Mesenchymal stem cell (in vitro differentiated cells and primary cell): ENCODE measurements at regions not wholly inside any gene's neighbourhood (a gene's known extent, or its start where the extent isn't known, plus 50 kb on each side); places are given as distances from the start of the nearest gene placed in this dataset.

Source experiments
- DNase-seq: peaks from one replicate; pipeline ENCODE4 v3.0.0-alpha.2; 2013
- H2AFZ ChIP-seq: one replicate; pipeline ENCODE4 v1.6.1; 2013; ENCODE audit warnings: low read depth, mild to moderate bottlenecking, control low read depth, inconsistent platforms, low read length, moderate library complexity
- H2AK5ac ChIP-seq: 2 replicates; pipeline ENCODE4 v1.6.1; 2013; ENCODE audit warnings: low read length, moderate library complexity, mild to moderate bottlenecking, inconsistent platforms; ENCODE audit not compliant: severe bottlenecking
- H2BK120ac ChIP-seq: one replicate; pipeline ENCODE4 v1.6.1; 2013; ENCODE audit warnings: low read depth, mild to moderate bottlenecking, inconsistent platforms, low read length, moderate library complexity
- H2BK12ac ChIP-seq, 2 experiments: one replicate each; pipeline ENCODE4 v1.6.1; 2013; ENCODE audit warnings: inconsistent platforms in 2 of 2, low read length in 2 of 2, mild to moderate bottlenecking in 2 of 2, moderate library complexity in 2 of 2, control low read depth in 1 of 2
- H2BK15ac ChIP-seq: one replicate; pipeline ENCODE4 v1.6.1; 2013; ENCODE audit warnings: mild to moderate bottlenecking, low read depth, inconsistent platforms; ENCODE audit not compliant: poor library complexity, severe bottlenecking
- H2BK5ac ChIP-seq: 2 replicates; pipeline ENCODE4 v1.6.1; 2013; ENCODE audit warnings: low read depth, mild to moderate bottlenecking, low read length, control low read depth, inconsistent platforms; ENCODE audit not compliant: poor library complexity, severe bottlenecking
- H3K14ac ChIP-seq, 2 experiments: one replicate each; pipeline ENCODE4 v1.6.1; 2013; ENCODE audit warnings: inconsistent platforms in 2 of 2, low read length in 2 of 2, control low read depth in 1 of 2, mild to moderate bottlenecking in 1 of 2, moderate library complexity in 1 of 2
- H3K18ac ChIP-seq, 2 experiments: one replicate each; pipeline ENCODE4 v1.6.1; 2013; ENCODE audit warnings: inconsistent platforms in 2 of 2, low read length in 2 of 2, control low read depth in 1 of 2, low read depth in 1 of 2, mild to moderate bottlenecking in 1 of 2
- H3K23ac ChIP-seq, 2 experiments: one replicate each; pipeline ENCODE4 v1.6.1; 2013; ENCODE audit warnings: inconsistent platforms in 2 of 2, low read length in 2 of 2, mild to moderate bottlenecking in 2 of 2, moderate library complexity in 2 of 2, control low read depth in 1 of 2
- H3K27ac ChIP-seq: 2 replicates; pipeline ENCODE4 v1.5.1; 2013; ENCODE audit warnings: mild to moderate bottlenecking, moderate library complexity, low read length, control low read depth, inconsistent platforms; ENCODE audit not compliant: poor library complexity, severe bottlenecking
- H3K27me3 ChIP-seq, 2 experiments: 2 replicates each; pipeline versions ENCODE4 v1.6.1 to v1.7.0; 2013; ENCODE audit warnings: low read length in 2 of 2, mild to moderate bottlenecking in 2 of 2, moderate library complexity in 2 of 2, control low read depth in 1 of 2, inconsistent platforms in 1 of 2; ENCODE audit not compliant: control insufficient read depth in 1 of 2, insufficient read depth in 1 of 2
- H3K36me3 ChIP-seq, 2 experiments: 2 replicates each; pipeline versions ENCODE4 v1.6.1 to v1.7.0; 2013; ENCODE audit warnings: low read length in 2 of 2, control low read depth in 1 of 2, inconsistent platforms in 1 of 2, low read depth in 1 of 2, mild to moderate bottlenecking in 1 of 2; ENCODE audit not compliant: insufficient read depth in 2 of 2, control insufficient read depth in 1 of 2
- H3K4ac ChIP-seq, 2 experiments: one replicate each; pipeline ENCODE4 v1.6.1; 2013; ENCODE audit warnings: inconsistent platforms in 2 of 2, low read length in 2 of 2, mild to moderate bottlenecking in 2 of 2, moderate library complexity in 2 of 2, control low read depth in 1 of 2, low read depth in 1 of 2
- H3K4me1 ChIP-seq: 2 replicates; pipeline ENCODE4 v1.6.1; 2013; ENCODE audit warnings: low read depth, low read length, control low read depth; ENCODE audit not compliant: control insufficient read depth, insufficient read depth
- H3K4me2 ChIP-seq: 2 replicates; pipeline ENCODE4 v1.6.1; 2013; ENCODE audit warnings: low read length, mild to moderate bottlenecking, inconsistent platforms; ENCODE audit not compliant: poor library complexity, severe bottlenecking
- H3K4me3 ChIP-seq, 2 experiments: 2 replicates each; pipeline versions ENCODE4 v1.5.1 to v1.7.0; 2013; ENCODE audit warnings: low read length in 2 of 2, mild to moderate bottlenecking in 2 of 2, control low read depth in 1 of 2, low read depth in 1 of 2; ENCODE audit not compliant: insufficient read depth in 1 of 2
- H3K79me1 ChIP-seq: replicated peaks from 2 replicates; pipeline ENCODE4 v1.6.1; 2013; ENCODE audit warnings: mild to moderate bottlenecking, control low read depth, low read length, inconsistent platforms; ENCODE audit not compliant: poor library complexity, severe bottlenecking
- H3K9ac ChIP-seq: 2 replicates; pipeline ENCODE4 v1.7.0; 2013; ENCODE audit warnings: mild to moderate bottlenecking, low read length, moderate library complexity
- H3K9me3 ChIP-seq: 2 replicates; pipeline ENCODE4 v1.7.0; 2013; ENCODE audit warnings: mild to moderate bottlenecking, low read length; ENCODE audit not compliant: control insufficient read depth
- H4K8ac ChIP-seq: one replicate; pipeline ENCODE4 v1.6.1; 2013; ENCODE audit warnings: inconsistent platforms, mild to moderate bottlenecking, low read length, moderate library complexity
- H4K91ac ChIP-seq: one replicate; pipeline ENCODE4 v1.6.1; 2013; ENCODE audit warnings: mild to moderate bottlenecking, low read length, inconsistent platforms
- WGBS: methylation state at CpG from one replicate; pipeline ENCODE4 v1.1.7; 2013; ENCODE audit warnings: mixed read lengths; 5-methylcytosine and 5-hydroxymethylcytosine counted together

DNA sequence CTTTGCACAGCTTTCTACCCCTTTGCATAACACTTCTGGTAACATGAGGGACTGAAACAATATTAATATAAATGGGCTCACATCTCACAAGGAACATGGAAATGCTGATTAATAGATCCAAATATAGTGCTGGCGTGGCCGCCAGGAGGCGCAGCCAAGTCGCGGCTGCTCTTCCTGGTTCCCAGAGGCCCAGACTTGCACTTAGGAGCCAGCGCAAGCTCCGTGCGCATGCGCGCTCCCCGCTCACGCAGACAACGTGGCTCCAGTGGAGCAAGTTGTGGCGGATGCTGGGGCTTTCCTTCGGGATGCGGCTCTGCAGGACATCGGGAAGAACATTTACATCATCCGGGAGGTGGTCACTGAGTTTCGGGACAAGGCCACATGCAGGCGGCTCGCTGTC lies 318.3 kb upstream of the SLC7A11 start:
- H2BK12ac ChIP-seq, result peak overlapping the region in 1 of 2 experiments; percentile 56
- H4K91ac ChIP-seq, result no peak overlapping the region
- WGBS, result 82% methylated on average over 21 of the region's 21 CpGs
- peak overlapping the region in 1 of 2 experiments; percentile 38 for H3K14ac ChIP-seq
- no peak overlapping the region for H3K4me3 ChIP-seq
- H2BK5ac ChIP-seq, result no peak overlapping the region
- no peaks in the 10 kb centered on the region for H3K36me3 ChIP-seq
- H3K27ac ChIP-seq, result no peak overlapping the region
- no peaks in the 10 kb centered on the region for H3K9me3 ChIP-seq
- H2AFZ ChIP-seq, result no peak overlapping the region
- H4K8ac ChIP-seq, result no peak overlapping the region
- no peaks in the 10 kb centered on the region for H3K27me3 ChIP-seq
- H3K79me1 ChIP-seq, result no peaks in the 10 kb centered on the region
- H3K4ac ChIP-seq, result peak overlapping the region in 1 of 2 experiments; percentile 33
- no peak overlapping the region for H3K9ac ChIP-seq
- H2BK15ac ChIP-seq, result no peak overlapping the region
- H3K18ac ChIP-seq, result peak overlapping the region in 1 of 2 experiments; percentile 48
- no peak for DNase-seq
- H3K4me1 ChIP-seq, result no peaks in the 10 kb centered on the region
- H3K4me2 ChIP-seq, result no peak overlapping the region
- H2BK120ac ChIP-seq, result no peak overlapping the region
- H3K23ac ChIP-seq, result peak overlapping the region in 1 of 2 experiments; percentile 46
- H2AK5ac ChIP-seq, result no peak overlapping the region

DNA sequence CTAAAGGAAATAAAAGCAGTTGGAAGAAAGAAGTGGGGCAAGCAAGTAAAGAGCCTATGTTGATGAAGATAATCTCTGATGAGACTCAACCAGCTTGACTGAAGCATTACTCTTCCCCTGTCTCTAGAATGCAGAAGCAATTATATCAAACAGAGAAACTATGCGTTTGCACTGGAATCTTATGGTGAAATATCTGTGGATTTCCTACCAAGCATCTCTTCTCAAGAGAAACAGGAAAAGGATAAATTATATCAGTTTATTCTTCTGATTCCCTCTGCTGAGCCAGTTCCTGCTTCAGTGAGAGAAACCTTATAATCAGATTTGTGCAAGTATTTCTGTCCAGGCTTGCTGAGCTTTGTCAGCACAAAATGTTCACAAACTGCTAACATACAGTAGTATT lies 316.7 kb upstream of the SLC7A11 start:
- Histone ChIP-seq H2AFZ (no peak overlapping the region), H4K91ac (no peak overlapping the region), H2AK5ac (no peak overlapping the region), H3K14ac (no peak overlapping the region), H3K18ac (no peak overlapping the region), H3K36me3 (no peaks in the 10 kb centered on the region), H3K27me3 (no peaks in the 10 kb centered on the region), H2BK120ac (no peak overlapping the region), H3K4me1 (no peaks in the 10 kb centered on the region), H3K79me1 (no peaks in the 10 kb centered on the region), H3K23ac (no peak overlapping the region), H3K4ac (no peak overlapping the region), H3K9ac (no peak overlapping the region), H4K8ac (no peak overlapping the region), H3K27ac (no peak overlapping the region), H3K9me3 (no peaks in the 10 kb centered on the region), H2BK5ac (no peak overlapping the region), H2BK12ac (no peak overlapping the region), H2BK15ac (no peak overlapping the region), H3K4me3 (no peak overlapping the region), H3K4me2 (no peak overlapping the region)
- no CpG with 5 or more reads among the region's 1 CpG for WGBS
- DNase-seq, result no peak

DNA sequence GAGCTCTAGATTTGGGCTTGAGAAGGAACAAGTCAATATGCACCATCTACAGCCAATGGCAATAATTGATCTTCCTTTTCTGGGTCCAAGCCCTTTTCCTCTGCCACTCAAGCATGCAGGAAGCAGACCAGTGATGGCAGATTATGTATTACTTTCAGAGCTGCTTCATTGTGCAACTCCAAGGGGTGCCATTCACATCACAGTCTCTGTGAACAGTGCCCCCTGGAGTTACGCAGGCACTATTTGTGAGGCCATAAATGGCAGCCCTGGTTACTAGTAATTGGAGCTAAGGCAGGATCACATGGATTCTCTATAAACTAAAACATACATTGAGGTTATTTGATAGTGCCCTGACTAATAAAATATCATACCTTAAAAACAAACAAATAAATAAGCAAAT lies 313.4 kb upstream of the SLC7A11 start:
- Histone ChIP-seq H3K9me3 (no peaks in the 10 kb centered on the region), H2AK5ac (no peak overlapping the region), H3K18ac (no peak overlapping the region), H3K23ac (no peak overlapping the region), H3K4ac (no peak overlapping the region), H4K8ac (no peak overlapping the region), H2AFZ (no peak overlapping the region), H3K36me3 (no peaks in the 10 kb centered on the region), H4K91ac (no peak overlapping the region), H2BK15ac (no peak overlapping the region), H2BK120ac (no peak overlapping the region), H3K27me3 (no peaks in the 10 kb centered on the region), H3K4me2 (no peak overlapping the region), H3K9ac (no peak overlapping the region), H3K79me1 (no peaks in the 10 kb centered on the region), H2BK5ac (no peak overlapping the region), H2BK12ac (no peak overlapping the region), H3K4me1 (no peaks in the 10 kb centered on the region), H3K4me3 (no peak overlapping the region), H3K14ac (no peak overlapping the region), H3K27ac (no peak overlapping the region)
- 100% methylated on average over 1 of the region's 1 CpG for WGBS
- no peak for DNase-seq

DNA sequence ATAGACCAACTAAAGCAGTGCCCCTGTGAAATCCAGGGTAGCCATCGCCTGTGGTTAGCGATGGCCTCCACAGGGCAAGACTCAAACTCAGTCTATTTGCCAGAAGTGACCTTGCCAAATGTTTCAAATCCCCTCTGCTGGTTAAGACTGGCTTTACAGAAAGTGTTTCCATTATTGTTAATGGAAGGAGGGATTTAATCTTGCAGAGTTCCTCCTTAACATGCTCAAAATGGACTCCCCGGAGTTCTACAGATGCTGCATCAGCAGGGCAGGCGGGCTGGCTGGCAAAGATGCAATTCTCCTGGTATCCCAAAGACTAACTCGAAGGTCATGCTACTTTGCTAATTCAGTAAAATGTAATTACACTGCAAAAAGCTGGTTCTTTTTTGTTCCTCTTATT lies 313.0 kb upstream of the SLC7A11 start:
- Histone ChIP-seq H3K4me1 (no peaks in the 10 kb centered on the region), H4K8ac (no peak overlapping the region), H3K9me3 (no peaks in the 10 kb centered on the region), H3K14ac (no peak overlapping the region), H3K4ac (no peak overlapping the region), H4K91ac (no peak overlapping the region), H3K9ac (no peak overlapping the region), H2AK5ac (no peak overlapping the region), H3K27me3 (no peaks in the 10 kb centered on the region), H2BK12ac (no peak overlapping the region), H3K27ac (no peak overlapping the region), H3K4me3 (no peak overlapping the region), H2BK15ac (no peak overlapping the region), H3K36me3 (no peaks in the 10 kb centered on the region), H2AFZ (no peak overlapping the region), H3K79me1 (no peaks in the 10 kb centered on the region), H3K18ac (no peak overlapping the region), H3K23ac (no peak overlapping the region), H3K4me2 (no peak overlapping the region), H2BK120ac (no peak overlapping the region), H2BK5ac (no peak overlapping the region)
- DNase-seq, result no peak
- WGBS, result 95% methylated on average over 4 of the region's 5 CpGs
